K562 (cell line): ENCODE measurements at regions not wholly inside any gene's neighbourhood (a gene's known extent, or its start where the extent isn't known, plus 50 kb on each side); places are given as distances from the start of the nearest gene placed in this dataset.
"Not testable (repeated sequence)": the region's sequence is repeated elsewhere in the genome, so short reads cannot be mapped to it uniquely, and the experiment has no call there.

Experiments used
- ATAC-seq: fragments of 200-7000 bp; cut with Tn5 transposase; 3 replicates; pipeline ENCODE4 v1.9.1; 2020; ENCODE audit warnings: moderate library complexity
- BruUV-seq: library from RNA; stranded (reverse); fragments of 400-500 nt; replicated peaks from 2 replicates; lab custom pipeline; 2021; lab: Mats Ljungman, UMichigan
- CTCF ChIA-PET: fragments of 300-600 bp; formaldehyde crosslinking; extraction: SDS; loops from one replicate; lab custom pipeline; 2021; ENCODE audit warnings: low intra/inter-chr PET ratio; lab: Yijun Ruan, JAX
- POLR2A ChIA-PET: fragments of 300-600, 350-650 bp; sonication (Branson Sonifier 250); formaldehyde crosslinking; extraction: SDS; loops from one replicate; lab custom pipeline; 2021; ENCODE audit warnings: antibody characterized with exemption, inconsistent platforms; lab: Yijun Ruan, JAX
- DNase-seq, 4 experiments: peaks; one replicate each; pipeline versions ENCODE4 v3.0.0 to v3.0.0-alpha.2; 2011 to 2018; ENCODE audit warnings: low spot score in 3 of 4, mixed read lengths in 3 of 4; ENCODE audit errors: extremely low read depth in 1 of 4
- FAIRE-seq: peaks from 2 replicates; lab custom pipeline; 2011; peaks lifted over from hg19 to GRCh38; lab: Jason Lieb, UNC
- H2AFZ ChIP-seq: 2 replicates; pipeline ENCODE4 v1.6.0; 2011; ENCODE audit warnings: low read depth, low read length, control low read depth, inconsistent platforms
- H3K27ac ChIP-seq: fragments of 200-600 bp; 3 replicates; pipeline ENCODE4 v1.8.0; 2011; ENCODE audit warnings: low read depth, mild to moderate bottlenecking, control low read depth, inconsistent platforms, low read length, moderate library complexity, mixed read lengths; ENCODE audit errors: extremely low read depth
- H3K27me3 ChIP-seq, 2 experiments: fragments of 300-600 bp in 1 of 2; 2 replicates in 1 of 2; 3 replicates in 1 of 2; pipeline versions ENCODE4 v1.6.0 to v1.8.0; 2011; ENCODE audit warnings: inconsistent platforms in 2 of 2, low read length in 2 of 2, mild to moderate bottlenecking in 1 of 2, mixed read lengths in 1 of 2, moderate library complexity in 1 of 2; ENCODE audit not compliant: control insufficient read depth in 2 of 2, insufficient read depth in 2 of 2
- H3K36me3 ChIP-seq: fragments of 300-600 bp; 3 replicates; pipeline ENCODE4 v1.8.0; 2011; ENCODE audit warnings: mild to moderate bottlenecking, low read length, inconsistent platforms; ENCODE audit not compliant: control insufficient read depth, insufficient read depth
- H3K4me1 ChIP-seq, 2 experiments: fragments of 200-600 bp in 1 of 2; replicated peaks in 1 of 2; 2 replicates in 1 of 2; 3 replicates in 1 of 2; pipeline versions ENCODE4 v1.5.1 to v1.8.0; 2011; ENCODE audit warnings: inconsistent platforms in 2 of 2, low read length in 2 of 2, mild to moderate bottlenecking in 1 of 2, mixed read lengths in 1 of 2, moderate library complexity in 1 of 2; ENCODE audit not compliant: control insufficient read depth in 2 of 2, insufficient read depth in 2 of 2
- H3K4me2 ChIP-seq: 2 replicates; pipeline ENCODE4 v1.6.1; 2011; ENCODE audit warnings: low read length, control low read depth, inconsistent platforms, mixed read lengths; ENCODE audit not compliant: insufficient read depth
- H3K4me3 ChIP-seq: fragments of 200-600 bp; sonication (generic), shearing (Covaris generic); 2 replicates; pipeline ENCODE4 v1.5.1; 2016; ENCODE audit warnings: control low read depth, inconsistent platforms
- H3K79me2 ChIP-seq: fragments of 200-600 bp; 3 replicates; pipeline ENCODE4 v1.8.0; 2011; ENCODE audit warnings: low read length, inconsistent platforms; ENCODE audit not compliant: control insufficient read depth, insufficient read depth
- H3K9ac ChIP-seq, 2 experiments: 2 replicates each; pipeline versions ENCODE4 v1.6.0 to v1.6.1; 2011; ENCODE audit warnings: low read depth in 2 of 2, low read length in 2 of 2, control low read depth in 1 of 2, inconsistent platforms in 1 of 2, mild to moderate bottlenecking in 1 of 2, mixed read lengths in 1 of 2; ENCODE audit not compliant: insufficient read depth in 1 of 2
- H3K9me1 ChIP-seq: one replicate; pipeline ENCODE4 v1.6.0; 2011; ENCODE audit warnings: inconsistent platforms, mild to moderate bottlenecking, low read length, moderate library complexity; ENCODE audit not compliant: control insufficient read depth, insufficient read depth
- H3K9me3 ChIP-seq: replicated peaks from 2 replicates; pipeline ENCODE4 v1.5.1; 2011; ENCODE audit warnings: low read depth, low read length, inconsistent platforms; ENCODE audit not compliant: control insufficient read depth, insufficient read depth
- H4K20me1 ChIP-seq: replicated peaks from 2 replicates; pipeline ENCODE4 v1.6.1; 2011; ENCODE audit warnings: low read length, inconsistent platforms, mixed read lengths; ENCODE audit not compliant: control insufficient read depth, insufficient read depth
- C11orf30 ChIP-seq: fragments of 450-650 bp; IDR thresholded peaks from 2 replicates; pipeline ENCODE4 v1.6.1; 2016; ENCODE audit warnings: low read depth, mild to moderate bottlenecking
- MAFK ChIP-seq: IDR thresholded peaks from 2 replicates; pipeline ENCODE4 v1.6.1; 2011; ENCODE audit warnings: low read length, improper control_type of control experiment
- NR4A1 ChIP-seq, 2 experiments: fragments of 250-450 bp in 1 of 2; fragments of 450-650 bp in 1 of 2; sonication (Bioruptor Pico) in 1 of 2; IDR thresholded peaks; 2 replicates each; pipeline versions ENCODE4 v1.4.0 to v1.6.1; 2016 to 2020; ENCODE audit warnings: mild to moderate bottlenecking in 2 of 2, missing compliant biosample characterization in 1 of 2, missing genetic modification characterization in 1 of 2, moderate library complexity in 1 of 2
- SMC3 ChIP-seq: conservative IDR thresholded peaks from 2 replicates; pipeline ENCODE4 v1.6.1; 2011; ENCODE audit warnings: low read depth, low read length, improper control_type of control experiment; ENCODE audit not compliant: insufficient read depth
- ZNF12 ChIP-seq: sonication (generic); formaldehyde crosslinking; IDR thresholded peaks from 2 replicates; pipeline ENCODE4 v1.4.0; 2020; ENCODE audit warnings: mild to moderate bottlenecking, missing genetic modification reagents
- WGBS: fragments of 100-300 bp; shearing (Covaris generic); methylation state at CpG from one replicate; pipeline ENCODE4 v1.1.6; 2016; ENCODE audit warnings: low coverage, mixed read lengths; ENCODE audit not compliant: insufficient coverage; ENCODE audit errors: missing lambda C conversion rate; 5-methylcytosine and 5-hydroxymethylcytosine counted together
- in situ Hi-C: fragments of 300-500 bp; cut with MboI; formaldehyde crosslinking; loops from 4 replicates; pipeline ENCODE4 v1.15.0; 2018; ENCODE audit warnings: inconsistent platforms, mixed read lengths
- intact Hi-C: fragments of 100-400 bp; cut with micrococcal nuclease; formaldehyde crosslinking; loops from 2 replicates; pipeline ENCODE4 v1.14.2; 2022

DNA sequence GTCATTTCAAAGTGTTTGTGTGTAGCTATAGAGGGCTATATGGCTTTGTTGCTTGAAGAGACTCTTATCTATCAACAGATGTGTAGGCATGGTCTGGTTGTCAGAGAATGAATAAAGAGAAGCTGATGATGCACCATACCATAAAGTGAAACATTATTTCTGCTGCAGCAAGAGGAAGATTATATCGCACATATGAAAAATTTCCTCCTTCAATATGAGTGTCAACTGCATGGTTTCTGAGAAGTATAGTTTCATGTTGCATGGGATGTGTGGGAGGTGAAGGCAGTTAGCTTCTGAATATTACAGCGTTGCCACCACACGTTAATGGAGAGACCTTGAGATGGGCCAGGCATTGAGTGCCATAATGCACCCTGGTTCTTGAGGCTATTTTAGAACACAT, 217.9 kb downstream of the SATB1 start:
- Histone ChIP-seq H3K9me3 (no peaks in the 10 kb centered on the region), H3K4me3 (no peak overlapping the region), H3K27ac (no peak overlapping the region), H3K9me1 (no peaks in the 10 kb centered on the region), H3K4me1 (no peaks in the 10 kb centered on the region; a peak in 1 of 5 replicates), H3K4me2 (no peak overlapping the region), H3K36me3 (no peaks in the 10 kb centered on the region), H2AFZ (no peak overlapping the region), H3K27me3 (no peaks in the 10 kb centered on the region), H4K20me1 (no peaks in the 10 kb centered on the region), H3K9ac (no peak overlapping the region), H3K79me2 (no peaks in the 10 kb centered on the region)
- TF ChIP-seq SMC3: no peak
- no peak for TF ChIP-seq NR4A1 (CRISPR knock-in tag; IDR thresholded peaks at IDR 0.05)
- 0 out of 2 replicates have a peak, but pooled peaks have one; percentile 37 for TF ChIP-seq NR4A1 (tag; IDR thresholded peaks at IDR 0.05)
- TF ChIP-seq ZNF12 (CRISPR knock-in tag): no peak
- no peak for TF ChIP-seq MAFK
- TF ChIP-seq C11orf30: no peak
- BruUV-seq: no TSS peak
- ATAC-seq (no peak), FAIRE-seq (no peak), DNase-seq (no peak)
- intact Hi-C loops: no loop called here
- ChIA-PET POLR2A (no interaction called here), CTCF (interaction anchor here (0.6 kb wide), 1 partner anchor 166 kb away, joined by 3 read pairs; no protein-coding TSS in a partner anchor)
- 2% methylated on average over 3 of the region's 3 CpGs for WGBS
- in situ Hi-C loops: no loop called here

DNA sequence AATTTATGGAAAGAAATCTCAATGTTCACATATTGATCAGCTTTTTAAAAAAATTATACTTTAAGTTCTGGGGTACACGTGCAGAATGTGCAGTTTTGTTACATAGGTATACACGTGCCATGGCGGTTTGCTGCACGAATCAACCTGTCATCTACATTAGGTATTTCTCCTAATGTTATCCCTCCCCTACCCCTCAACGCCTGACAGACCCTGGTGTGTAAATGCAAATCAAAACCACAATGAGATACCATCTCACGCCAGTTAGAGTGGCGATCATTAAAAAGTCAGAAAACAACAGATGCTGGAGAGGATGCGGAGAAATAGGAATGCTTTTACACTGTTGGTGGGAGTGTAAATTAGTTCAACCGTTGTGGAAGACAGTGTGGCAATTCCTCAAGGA, 219.4 kb downstream of the SATB1 start:
- H3K27me3 ChIP-seq, DNase-seq, H2AFZ ChIP-seq, H3K4me2 ChIP-seq, H3K9me1 ChIP-seq, ATAC-seq, CTCF ChIA-PET, H3K9ac ChIP-seq, H4K20me1 ChIP-seq, BruUV-seq, FAIRE-seq, H3K4me1 ChIP-seq, POLR2A ChIA-PET, intact Hi-C loops, H3K4me3 ChIP-seq, in situ Hi-C loops, H3K27ac ChIP-seq, H3K9me3 ChIP-seq, H3K36me3 ChIP-seq, H3K79me2 ChIP-seq: not testable (repeated sequence)
- 2% methylated on average over 9 of the region's 9 CpGs for WGBS
